Heart right ventricle (tissue), 16 donors: ENCODE measurements at regions not wholly inside any gene's neighbourhood (a gene's known extent, or its start where the extent isn't known, plus 50 kb on each side); places are given as distances from the start of the nearest gene placed in this dataset.

Source experiments
- ATAC-seq, 8 donors: fragments of 200-7000 bp; cut with Tn5 transposase; one replicate each; pipeline ENCODE4 v1.9.1; 2020; ENCODE audit warnings: mild to moderate bottlenecking in 8 of 8, moderate library complexity in 8 of 8, moderate number of reproducible peaks in 1 of 8
- DNase-seq, 2 donors: peaks; one replicate each; pipeline ENCODE4 v3.0.0-alpha.2; 2020
- H3K27ac ChIP-seq, 10 donors: fragments of 200-600 bp; sonication (generic) in 2 of 10; one replicate each; pipeline versions ENCODE4 v1.5.0 to v1.8.0; 2020 to 2022; ENCODE audit warnings: mild to moderate bottlenecking in 3 of 10
- H3K27me3 ChIP-seq, 7 donors: fragments of 200-600 bp; one replicate each; pipeline ENCODE4 v1.8.0; 2021 to 2022; ENCODE audit warnings: mild to moderate bottlenecking in 2 of 7
- H3K36me3 ChIP-seq, 9 donors: fragments of 200-600 bp; sonication (generic) in 1 of 9; one replicate each; pipeline versions ENCODE4 v1.5.0 to v1.8.0; 2020 to 2022; ENCODE audit warnings: mild to moderate bottlenecking in 2 of 9
- H3K4me1 ChIP-seq, 9 donors: fragments of 200-600 bp; sonication (generic) in 1 of 9; one replicate each; pipeline versions ENCODE4 v1.5.0 to v1.8.0; 2020 to 2022; ENCODE audit warnings: mild to moderate bottlenecking in 4 of 9
- H3K4me3 ChIP-seq, 10 donors: fragments of 200-600 bp; sonication (generic) in 2 of 10; one replicate each; pipeline versions ENCODE4 v1.5.0 to v1.8.0; 2020 to 2022; ENCODE audit warnings: mild to moderate bottlenecking in 7 of 10, moderate library complexity in 2 of 10
- H3K9me3 ChIP-seq, 11 donors: fragments of 200-600 bp in 10 of 11; sonication (generic) in 2 of 11; one replicate each; pipeline versions ENCODE4 v1.5.0 to v1.8.0; 2013 to 2022; ENCODE audit warnings: mild to moderate bottlenecking in 2 of 11, control low read depth in 1 of 11, moderate library complexity in 1 of 11
- CTCF ChIP-seq, 9 donors: fragments of 200-600 bp; sonication (generic) in 2 of 9; IDR thresholded peaks; one replicate each; pipeline versions ENCODE4 v1.5.0 to v1.8.0; 2021 to 2022; ENCODE audit warnings: antibody characterized with exemption in 9 of 9, mild to moderate bottlenecking in 5 of 9, moderate library complexity in 1 of 9
- WGBS, 2 donors: extraction: QIAGEN DNeasy Blood & Tissue Kit; methylation state at CpG; one replicate each; pipeline ENCODE4 v1.1.7; 2013; ENCODE audit warnings: inconsistent platforms in 1 of 2; 5-methylcytosine and 5-hydroxymethylcytosine counted together
- intact Hi-C, 10 donors: fragments of 100-400 bp; cut with DNase I; formaldehyde crosslinking; loops; one replicate each; pipeline versions ENCODE4 v1.11.1 to v1.14.2; 2022
- donor health status: Arrhythmogenic right ventricular cardiomyopathy.
- donor health status: ischemic (EF 13 %, LVEDD 7.1; RV severe dilation, severe dysfunction).
- donor health status: healthy with polysubstance abuse.
- donor health status: DM: no; HTN: yes; CAD: no.
- donor health status: DM: no; HTN: no; CAD: no.
- donor health status: ischemic (EF 25% LVEDD 6.9; RV normal size, moderate dysfunction).
- donor health status: ischemic (EF 25% LVEDD 5.7; RV mildly dilated, moderate dysfunction).
- donor health status: healthy.
- donor health status: DM: yes; HTN: yes; CAD: no.
- donor health status: Ischemic cardiomyopathy.
- donor health status: ischemic (EF 35%, LVEDD 5.7; RV mildly dilated, moderate dysfunction).
- donor health status: nonischemic (EF 11% LVEDD 7.7; RV severe dilation, severe dysfunction).
- donor health status: DM: yes; HTN: yes; CAD: no.
- donor health status: PGD.
- donor health status: ischemic (EF 29% LVEDD 5.4; RV normal size, mild dysfunction).
- donor health status: nonischemic (EF 23%, LVEDD 6.1; RV moderate dilation, normal function).

DNA sequence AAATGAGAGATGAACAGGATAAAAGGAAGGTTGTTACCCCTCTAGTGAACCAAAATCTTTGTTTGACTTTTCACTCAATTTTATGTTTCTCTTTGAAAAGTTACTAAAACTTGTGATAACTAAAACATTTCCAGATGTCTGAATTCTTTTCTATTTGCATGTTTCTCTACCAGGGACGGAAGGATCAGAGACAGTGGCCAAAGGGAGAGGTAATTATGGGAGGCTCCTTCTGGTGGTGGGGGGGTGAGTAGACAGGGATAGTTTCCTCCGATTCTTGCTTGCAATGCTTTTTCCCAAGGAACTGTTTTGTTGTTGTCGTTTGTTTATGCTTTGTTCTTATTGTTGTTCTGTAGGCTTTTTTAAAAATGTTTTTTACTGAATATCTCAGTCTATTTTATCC, 374.8 kb downstream of the INHBA start:
- TF ChIP-seq CTCF (IDR thresholded peaks at IDR 0.05) = no peak
- no peak overlapping the region for H3K4me3 ChIP-seq
- H3K4me1 ChIP-seq = no peaks in the 10 kb centered on the region
- ATAC-seq (no peak), DNase-seq (no peak)
- intact Hi-C loops = no loop called here
- WGBS, 2 donors = 70 to 84% methylated on average over 3 of the region's 3 CpGs
- no peaks in the 10 kb centered on the region for H3K9me3 ChIP-seq
- no peak overlapping the region for H3K27ac ChIP-seq
- H3K27me3 ChIP-seq = no peaks in the 10 kb centered on the region
- no peaks in the 10 kb centered on the region for H3K36me3 ChIP-seq

DNA sequence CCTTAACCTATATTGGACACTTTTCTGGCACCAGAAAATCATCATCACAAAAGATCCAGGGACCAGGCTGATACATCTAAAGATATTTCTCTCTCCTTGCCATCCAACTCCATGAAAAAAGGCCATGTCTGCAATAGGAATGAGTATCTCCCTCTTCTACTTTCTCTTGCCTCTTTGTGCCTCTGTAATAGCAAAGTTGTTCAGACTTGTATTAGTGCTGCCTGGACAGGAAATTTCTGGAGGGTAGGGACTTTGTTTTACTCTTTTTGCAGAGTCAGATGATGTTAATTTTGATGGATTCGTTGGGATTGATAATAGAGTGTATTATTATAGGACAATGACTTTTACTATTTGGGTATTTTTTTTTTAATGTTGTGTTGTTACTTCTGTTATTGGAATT, 376.3 kb downstream of the INHBA start:
- H3K9me3 ChIP-seq = no peaks in the 10 kb centered on the region
- no peak for TF ChIP-seq CTCF (IDR thresholded peaks at IDR 0.05)
- H3K4me1 ChIP-seq = no peaks in the 10 kb centered on the region
- intact Hi-C loops = no loop called here
- no peak overlapping the region for H3K4me3 ChIP-seq
- H3K27me3 ChIP-seq = no peaks in the 10 kb centered on the region
- no peak for ATAC-seq
- H3K36me3 ChIP-seq = no peaks in the 10 kb centered on the region
- no peak overlapping the region for H3K27ac ChIP-seq
- DNase-seq = no peak
- 63 to 71% methylated on average over 1 of the region's 1 CpG for WGBS, 2 donors

- no peak overlapping the region for H3K27ac ChIP-seq
- no peak for ATAC-seq
- H3K27me3 ChIP-seq = no peaks in the 10 kb centered on the region
- H3K9me3 ChIP-seq = no peaks in the 10 kb centered on the region
- no peak overlapping the region for H3K4me3 ChIP-seq
- H3K36me3 ChIP-seq = no peaks in the 10 kb centered on the region
- TF ChIP-seq CTCF (IDR thresholded peaks at IDR 0.05) = no peak
- DNase-seq = no peak
- intact Hi-C loops = no loop called here
- WGBS, 2 donors = 67 to 75% methylated on average over 3 of the region's 3 CpGs
- no peaks in the 10 kb centered on the region for H3K4me1 ChIP-seq
Observed at GRCh38 chr7:41323806-41324205, 379.1 kb downstream of the INHBA start.

DNA sequence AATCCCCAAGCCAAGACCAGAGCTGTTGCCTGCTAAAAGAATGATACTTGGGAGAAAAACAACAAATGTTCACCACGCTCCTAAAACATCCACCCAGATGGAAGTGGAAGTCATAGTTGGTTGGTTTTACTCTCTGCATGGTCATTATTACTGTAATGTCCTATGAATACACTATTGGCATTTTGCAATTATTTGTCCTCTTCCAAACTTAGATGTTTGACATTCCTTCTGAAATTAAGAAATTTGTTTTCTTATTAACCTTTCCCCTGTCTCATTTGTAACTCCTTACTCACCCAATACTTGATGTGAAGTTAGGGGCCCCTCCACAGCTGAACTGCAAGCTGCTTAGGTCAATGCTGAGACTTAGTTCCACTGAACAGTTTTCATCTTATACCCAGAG, 383.3 kb downstream of the INHBA start:
- no peaks in the 10 kb centered on the region for H3K4me1 ChIP-seq
- no peak overlapping the region for H3K4me3 ChIP-seq
- DNase-seq = no peak
- TF ChIP-seq CTCF (IDR thresholded peaks at IDR 0.05) = no peak
- no peaks in the 10 kb centered on the region for H3K36me3 ChIP-seq
- no peak for ATAC-seq
- 88 to 96% methylated on average over 1 of the region's 1 CpG for WGBS, 2 donors
- no peaks in the 10 kb centered on the region for H3K27me3 ChIP-seq
- no peak overlapping the region for H3K27ac ChIP-seq
- H3K9me3 ChIP-seq = no peaks in the 10 kb centered on the region
- intact Hi-C loops = no loop called here

DNA sequence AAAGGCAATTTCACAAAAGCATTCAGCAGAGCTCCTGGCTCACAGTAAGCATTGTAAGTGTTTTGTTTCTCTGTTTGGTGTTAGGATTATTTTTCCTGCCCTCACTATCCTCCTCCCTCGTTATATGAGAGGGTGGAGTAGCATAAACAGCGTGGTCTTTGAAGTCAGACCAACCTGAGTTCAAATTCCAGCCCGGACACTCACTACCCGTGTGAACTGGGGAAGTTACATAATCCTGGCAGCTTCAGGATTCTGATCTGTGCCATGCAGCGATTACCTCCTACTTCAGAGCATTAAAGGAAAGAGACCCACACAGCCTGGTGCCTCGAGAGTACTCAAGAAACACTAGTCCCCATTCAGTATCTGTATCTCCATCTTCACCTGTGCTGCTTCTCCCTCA, 386.5 kb downstream of the INHBA start:
- 69 to 71% methylated on average over 6 of the region's 6 CpGs for WGBS, 2 donors
- intact Hi-C loops = no loop called here
- no peak for DNase-seq
- Histone ChIP-seq H3K27ac (no peak overlapping the region), H3K4me1 (no peaks in the 10 kb centered on the region), H3K27me3 (no peaks in the 10 kb centered on the region), H3K4me3 (no peak overlapping the region), H3K9me3 (no peaks in the 10 kb centered on the region), H3K36me3 (no peaks in the 10 kb centered on the region)
- no peak for ATAC-seq
- TF ChIP-seq CTCF (IDR thresholded peaks at IDR 0.05) = no peak
